CD4-positive, alpha-beta T cell treated with Interleukin-4 for 1 hour (primary cell): ENCODE measurements at regions not wholly inside any gene's neighbourhood (a gene's known extent, or its start where the extent isn't known, plus 50 kb on each side); places are given as distances from the start of the nearest gene placed in this dataset.
"Not testable (repeated sequence)": the region's sequence is repeated elsewhere in the genome, so short reads cannot be mapped to it uniquely, and the experiment has no call there.

Experiments used
- DNase-seq, 2 donors: peaks; one replicate each; pipeline ENCODE4 v3.0.0-alpha.2; 2020 to 2022

DNA sequence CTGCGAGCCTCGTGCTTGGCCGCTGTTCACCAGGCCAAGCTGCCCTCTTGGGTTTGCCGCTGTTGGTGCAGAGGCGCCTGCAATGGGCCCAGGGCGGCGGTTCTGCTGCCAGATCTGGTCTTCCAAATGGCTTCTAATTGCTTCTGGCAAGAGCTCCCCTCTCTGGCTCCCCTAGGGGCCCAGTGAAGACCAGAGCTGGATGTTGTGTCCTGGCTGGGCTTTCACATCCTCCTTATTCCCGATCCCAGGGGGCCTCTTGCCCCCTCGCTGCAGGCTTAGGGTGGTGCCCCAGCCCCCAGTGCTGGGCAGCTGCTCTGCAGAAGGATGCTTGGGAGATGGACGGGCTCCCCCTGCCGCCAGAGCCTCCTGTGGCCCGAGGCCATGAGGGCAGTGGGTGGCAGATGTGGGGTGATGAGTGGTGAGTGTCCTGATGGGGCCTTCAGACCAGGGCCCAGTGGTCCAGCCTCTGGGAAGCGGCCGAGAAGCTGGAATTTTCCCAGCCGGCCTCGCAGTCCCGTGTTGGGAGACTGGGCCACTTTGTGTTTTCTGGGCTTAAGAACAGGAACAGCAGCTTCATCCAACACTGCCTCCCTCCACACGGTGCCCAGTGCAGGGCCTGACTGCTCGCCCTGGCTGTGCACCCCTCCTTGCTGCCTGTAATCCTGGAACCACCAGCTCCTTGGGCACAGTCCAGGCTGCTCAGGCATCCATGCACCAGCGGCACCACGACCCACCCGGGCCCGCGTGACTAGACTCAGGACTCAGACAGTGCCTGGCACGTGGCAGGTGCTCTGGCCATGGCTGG lies 194.8 kb downstream of the LAT start:
- DNase-seq = not testable (repeated sequence)

DNA sequence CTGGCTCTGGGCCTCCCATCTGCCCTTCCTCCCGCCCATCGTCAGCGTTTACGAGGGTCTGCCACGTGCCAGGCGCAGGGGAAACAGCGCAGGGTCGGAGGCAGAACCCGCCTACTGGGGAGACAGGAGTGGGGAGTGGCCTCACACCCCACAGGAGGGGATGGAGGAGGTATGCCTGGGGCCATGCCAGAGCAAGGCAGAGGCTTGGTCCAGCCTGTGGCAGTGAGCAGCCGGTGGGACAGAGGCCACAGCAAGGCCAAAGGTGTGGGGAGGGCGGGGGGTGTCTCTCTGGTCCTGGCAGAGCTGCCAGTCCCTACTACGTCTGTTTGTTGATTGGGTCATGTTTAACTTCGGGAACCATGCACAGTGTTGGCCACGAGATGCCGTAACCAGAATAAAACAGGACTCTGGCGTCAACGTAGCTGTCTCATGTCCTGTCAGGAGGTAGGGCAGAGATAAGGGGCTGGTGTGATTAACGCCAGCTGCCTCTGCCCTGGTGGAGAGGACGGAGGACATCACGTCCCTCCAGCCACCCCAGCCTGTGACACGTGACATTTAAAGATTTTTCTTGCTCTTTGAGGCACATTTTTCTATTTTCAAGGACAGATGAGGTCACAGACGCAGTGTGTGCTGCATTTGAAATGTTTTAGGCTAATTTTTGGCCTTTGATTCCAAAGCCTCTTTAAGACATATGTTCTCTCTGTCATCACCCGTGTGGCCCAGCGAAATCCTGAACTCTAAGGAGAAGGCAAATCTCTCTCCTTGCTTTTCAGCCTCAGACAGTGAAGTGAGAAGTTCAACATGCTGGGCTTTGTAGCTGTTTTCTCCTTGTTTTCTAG lies 193.3 kb downstream of the LAT start:
- DNase-seq = not testable (repeated sequence)

DNA sequence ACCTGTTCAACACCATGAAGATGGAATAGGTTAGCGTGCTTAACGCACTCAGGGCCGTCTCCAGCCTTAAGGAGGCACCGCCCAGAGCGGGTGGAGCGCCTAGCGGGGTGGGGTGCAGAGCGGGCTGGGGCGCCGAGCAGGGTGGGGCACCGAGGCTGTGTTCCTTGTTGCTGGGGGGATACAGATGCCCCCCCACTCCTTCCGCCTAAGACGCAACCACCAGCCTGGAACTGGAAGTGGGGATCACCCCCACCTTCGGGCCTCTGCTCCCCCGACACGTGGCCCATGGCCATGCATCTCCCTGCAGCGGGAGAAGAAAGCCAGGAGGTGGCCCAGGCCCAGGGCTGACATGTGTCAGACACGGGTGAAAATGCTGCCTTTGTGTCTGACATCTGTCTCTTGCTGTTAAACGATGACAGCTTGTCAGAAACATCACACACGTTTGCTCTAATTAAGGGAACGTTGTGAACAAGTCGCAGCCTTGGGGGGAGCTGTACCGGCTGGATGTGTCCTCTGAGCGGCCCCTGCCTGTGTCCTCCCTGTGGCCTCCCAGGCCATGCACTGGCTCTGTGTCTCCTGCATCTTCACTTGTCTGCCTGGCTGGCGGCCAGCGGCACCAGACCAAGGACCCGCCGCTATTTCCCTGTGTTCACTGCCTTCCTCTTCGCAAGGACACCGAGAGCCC lies 192.5 kb downstream of the LAT start:
- DNase-seq = not testable (repeated sequence)

DNA sequence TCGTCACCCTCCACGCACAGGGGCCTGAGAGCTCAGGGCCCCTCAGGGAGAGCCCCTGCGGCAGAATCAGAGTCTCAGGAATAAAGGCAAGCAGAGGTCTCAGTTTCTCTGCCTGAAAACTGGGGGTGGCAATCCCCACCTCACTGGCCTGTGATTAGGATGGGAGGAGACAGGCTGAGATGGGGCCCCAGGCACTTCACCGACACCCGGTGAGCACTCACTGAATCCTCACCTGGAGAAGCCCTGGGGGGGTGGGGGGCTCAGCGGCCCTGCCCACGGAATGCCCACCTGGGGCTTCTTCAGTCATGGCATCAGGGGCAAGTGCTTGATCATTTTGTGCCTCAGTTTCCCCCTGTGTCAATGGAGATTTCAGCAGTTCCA lies 192.0 kb downstream of the LAT start:
- DNase-seq = not testable (repeated sequence)

DNA sequence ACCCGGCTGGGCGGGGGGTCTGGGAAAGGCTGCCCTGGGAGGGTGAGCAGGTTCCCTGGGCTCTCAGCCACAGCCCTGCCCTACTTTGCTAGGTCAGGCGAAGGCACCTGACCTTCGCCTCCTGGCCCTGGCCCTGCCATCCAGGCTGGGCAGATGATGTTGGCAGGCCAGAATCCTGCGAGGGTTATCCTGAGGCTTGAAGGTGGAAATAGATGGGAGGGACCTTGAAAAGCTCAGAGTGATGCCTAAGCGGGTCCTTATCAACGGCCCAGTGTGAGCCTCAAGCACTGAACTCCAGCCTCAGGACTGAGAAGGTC lies 191.3 kb downstream of the LAT start:
- DNase-seq = not testable (repeated sequence)

DNA sequence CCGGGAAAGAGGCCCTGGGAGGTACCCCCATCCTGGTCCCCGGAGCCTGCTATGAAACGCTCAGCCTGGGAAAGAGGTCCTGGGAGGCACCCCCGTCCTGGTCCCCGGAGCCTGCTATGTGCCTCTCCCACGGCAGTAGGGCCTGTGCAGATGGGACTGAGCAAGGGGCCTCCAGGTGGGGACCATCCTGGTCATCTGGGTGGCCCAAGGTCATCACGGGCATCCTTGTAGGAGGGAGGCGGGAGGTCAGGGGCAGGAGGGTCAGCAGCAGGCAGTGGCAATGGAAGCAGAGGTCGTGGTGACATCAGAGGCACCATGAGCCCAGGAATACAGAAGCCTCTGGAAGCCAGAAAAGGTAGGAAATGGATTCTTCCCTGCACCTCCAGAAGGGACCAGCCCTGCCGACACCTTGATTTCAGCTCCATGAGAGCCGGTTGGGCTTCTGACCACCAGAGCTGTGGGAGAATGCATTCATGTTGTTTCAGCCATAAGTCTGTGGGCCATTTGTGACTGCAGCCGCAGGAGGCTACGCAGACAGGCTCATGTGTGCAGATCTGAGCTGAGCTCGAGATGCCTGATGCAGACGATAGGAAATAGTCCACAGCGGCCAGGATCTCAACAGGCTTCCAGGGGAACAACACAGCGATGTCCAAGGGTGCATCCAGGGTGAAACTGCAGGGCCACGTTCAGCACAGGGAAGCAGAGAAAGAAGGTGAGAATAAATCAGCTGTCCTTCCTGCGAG lies 190.7 kb downstream of the LAT start:
- DNase-seq = not testable (repeated sequence)

DNA sequence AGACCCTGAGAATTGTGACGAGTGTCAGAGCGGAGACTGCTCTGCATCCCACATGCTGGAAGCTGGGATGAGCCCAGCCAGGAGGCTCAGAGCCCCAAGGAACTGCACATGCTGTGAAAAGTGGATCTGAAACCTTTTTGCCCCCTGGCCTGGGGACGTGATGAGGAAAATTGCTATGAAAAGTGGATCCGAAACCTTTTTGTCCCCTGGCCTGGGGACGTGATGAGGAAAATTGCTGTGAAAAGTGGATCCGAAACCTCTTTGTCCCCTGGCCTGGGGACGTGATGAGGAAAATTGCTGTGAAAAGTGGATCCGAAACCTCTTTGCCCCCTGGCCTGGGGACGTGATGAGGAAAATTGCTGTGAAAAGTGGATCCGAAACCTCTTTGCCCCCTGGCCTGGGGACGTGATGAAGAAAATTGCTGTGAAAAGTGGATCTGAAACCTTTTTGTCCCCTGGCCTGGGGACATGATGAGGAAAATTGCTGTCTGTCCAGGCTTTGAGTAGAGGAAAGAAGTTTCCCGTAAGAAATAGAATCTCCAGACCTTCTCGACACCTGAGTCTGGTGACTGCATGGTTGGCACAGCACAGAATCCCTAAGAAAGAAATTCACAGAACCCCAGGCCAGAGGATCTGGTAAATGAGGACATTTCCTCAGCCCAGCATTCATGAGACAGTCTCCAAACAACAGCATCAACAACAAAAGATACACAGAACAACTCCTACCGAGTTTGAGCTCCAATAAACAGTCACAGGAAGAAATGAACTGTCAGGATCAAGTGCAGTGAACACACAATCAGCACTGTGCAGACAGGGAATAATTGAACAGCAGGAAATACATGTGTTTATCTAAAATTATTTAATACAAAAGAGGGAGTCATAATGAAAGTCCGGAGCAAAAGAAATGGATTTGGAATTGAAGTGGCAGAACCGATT lies 188.8 kb downstream of the LAT start:
- peak; percentile 19 to 34 for DNase-seq

DNA sequence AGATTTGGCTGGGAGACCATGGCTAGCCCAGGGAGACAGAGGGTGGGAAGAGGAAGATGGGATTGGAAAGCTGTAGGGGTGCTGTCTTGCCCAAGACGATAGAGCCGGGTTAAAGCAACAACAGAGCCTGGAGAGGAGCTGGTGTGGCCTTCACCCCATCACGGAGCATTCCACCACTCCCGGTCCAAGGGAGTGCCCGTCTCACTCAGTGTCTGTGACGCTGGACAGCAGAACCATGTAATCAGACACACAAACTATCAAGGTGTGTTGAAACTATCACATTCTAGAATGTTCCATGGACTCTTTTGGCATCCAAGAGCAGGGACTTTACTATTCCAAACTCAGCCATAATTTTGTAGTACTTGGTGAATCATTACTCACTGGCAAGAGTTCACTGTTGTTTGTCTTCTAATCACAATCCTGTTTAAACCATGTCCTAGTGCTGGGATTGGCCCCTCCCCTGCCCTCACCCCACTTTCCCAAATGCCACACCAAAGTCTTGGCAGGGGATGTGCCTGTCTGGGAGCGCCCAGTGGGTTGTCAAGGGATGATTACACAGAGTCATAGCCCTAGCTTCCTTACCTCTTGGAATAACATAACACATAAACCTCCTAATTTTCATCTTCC lies 187.4 kb downstream of the LAT start:
- DNase-seq = not testable (repeated sequence)

DNA sequence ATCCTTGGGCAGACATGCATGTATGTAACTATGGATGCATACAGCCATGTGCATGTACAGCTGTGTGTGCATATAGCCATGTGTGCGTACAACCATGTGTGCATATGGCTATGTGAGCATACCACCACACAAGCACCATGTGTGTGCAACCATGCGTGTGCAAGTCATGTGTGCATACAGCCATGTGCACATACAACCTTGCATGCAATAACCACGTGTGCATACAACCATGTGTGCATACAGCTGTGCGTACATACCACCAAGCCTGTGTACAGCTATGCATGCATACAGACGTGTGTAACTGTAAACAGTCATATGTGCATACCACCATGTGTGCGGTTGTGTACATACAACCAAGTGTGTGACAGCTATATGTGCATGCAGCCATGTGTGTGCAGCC lies 186.4 kb downstream of the LAT start:
- not testable (repeated sequence) for DNase-seq

DNA sequence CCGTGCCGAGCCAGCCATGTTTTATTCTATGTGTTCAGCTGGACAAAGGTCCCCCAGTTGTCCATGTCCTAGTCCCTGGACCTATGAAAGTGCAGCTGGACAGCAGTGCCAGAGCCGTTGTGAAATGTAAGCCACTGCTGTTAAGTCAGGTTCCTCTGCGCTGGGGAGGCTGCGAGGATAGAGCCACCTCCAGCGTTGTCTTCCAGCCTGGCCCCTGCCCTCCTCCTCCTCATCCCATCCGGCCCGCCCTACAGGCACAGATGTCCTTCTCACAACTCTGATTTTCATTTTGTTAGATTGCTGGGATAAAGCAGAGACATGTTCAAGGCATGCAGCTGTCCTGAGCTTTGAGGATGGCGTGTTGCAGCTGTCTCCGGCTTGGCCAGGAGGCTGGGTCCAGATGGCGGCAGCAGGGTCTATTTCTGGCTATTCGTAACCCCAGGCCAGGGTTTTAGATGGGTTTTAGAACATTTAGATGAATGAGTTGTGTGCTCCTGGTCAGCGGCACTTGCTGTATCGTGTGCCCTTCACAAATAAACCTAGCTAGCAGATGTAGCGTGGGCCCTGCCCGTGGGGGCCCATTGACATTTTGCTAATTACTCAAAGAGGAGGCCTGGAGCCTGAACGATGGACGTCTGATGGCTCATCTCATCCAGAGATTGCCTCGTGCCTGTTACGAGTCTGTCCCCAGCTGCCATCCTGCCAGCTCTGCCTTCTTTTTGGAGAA lies 185.7 kb downstream of the LAT start:
- not testable (repeated sequence) for DNase-seq

DNA sequence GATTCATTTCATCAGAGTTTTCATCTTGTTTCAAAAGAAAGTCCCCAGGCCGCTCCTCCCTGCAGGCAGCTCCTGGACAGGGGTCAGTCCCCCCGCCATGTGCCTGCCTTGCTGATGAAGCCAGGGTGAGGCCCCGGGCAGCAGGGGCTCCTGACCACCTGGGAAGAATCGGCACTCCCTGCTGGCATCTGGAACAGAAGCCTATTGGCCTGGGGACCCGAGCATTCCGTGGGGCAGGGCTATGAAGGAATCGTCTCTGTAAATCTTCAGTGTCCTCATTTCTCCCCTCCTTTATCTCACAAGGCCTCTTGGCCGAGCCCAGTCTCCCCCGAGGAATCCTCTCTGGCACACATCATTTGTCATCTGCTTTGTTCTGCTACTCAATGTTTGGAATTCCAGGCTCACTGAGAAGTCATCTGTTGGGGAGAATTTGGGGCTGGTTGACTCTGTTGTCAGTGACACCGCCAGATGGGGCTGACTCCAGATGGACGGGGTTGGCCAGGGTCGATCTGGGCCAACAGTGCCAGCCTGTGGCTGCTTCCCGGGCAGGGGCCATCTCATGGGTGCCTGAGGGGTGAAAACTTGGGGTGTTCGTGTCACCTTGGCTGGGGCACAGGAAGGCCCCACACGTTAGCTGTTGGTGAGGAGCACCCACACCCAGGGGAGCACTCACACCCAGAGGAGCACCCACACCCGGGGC lies 184.6 kb downstream of the LAT start:
- DNase-seq = not testable (repeated sequence)

DNA sequence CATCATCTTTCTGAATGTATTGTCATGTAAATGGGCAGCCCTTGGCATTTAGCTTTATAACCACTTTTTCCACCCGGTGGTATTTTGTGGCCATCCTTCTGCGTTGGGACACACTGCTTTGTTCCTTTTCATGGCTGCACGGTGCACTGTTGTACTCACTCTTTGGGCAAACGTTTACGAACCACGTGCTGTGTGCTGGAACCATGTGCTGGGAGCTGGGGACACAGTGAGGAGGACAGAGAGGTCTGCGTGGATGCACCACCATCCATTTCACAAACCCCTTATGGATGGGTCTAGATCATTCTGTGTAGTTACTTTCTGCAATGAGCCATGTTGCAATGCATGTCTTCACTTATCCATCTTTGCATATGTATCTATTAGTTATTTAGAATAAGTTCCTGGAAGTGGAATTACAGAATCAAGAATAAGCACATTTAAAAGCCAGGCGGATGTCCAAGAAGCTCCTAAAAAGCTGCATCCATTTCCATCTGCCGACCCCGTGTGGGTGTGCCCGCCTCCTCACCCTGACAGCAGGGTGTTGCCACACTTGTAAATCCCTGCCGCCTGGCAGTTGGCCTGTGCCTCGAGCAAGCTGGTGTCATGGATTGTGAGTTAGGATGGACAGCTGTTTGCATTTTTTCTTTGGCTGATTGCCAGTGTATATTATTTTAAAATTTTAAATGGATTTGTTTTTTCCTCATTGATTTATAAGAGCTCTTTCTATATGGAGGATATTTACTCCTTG lies 183.8 kb downstream of the LAT start:
- not testable (repeated sequence) for DNase-seq

DNA sequence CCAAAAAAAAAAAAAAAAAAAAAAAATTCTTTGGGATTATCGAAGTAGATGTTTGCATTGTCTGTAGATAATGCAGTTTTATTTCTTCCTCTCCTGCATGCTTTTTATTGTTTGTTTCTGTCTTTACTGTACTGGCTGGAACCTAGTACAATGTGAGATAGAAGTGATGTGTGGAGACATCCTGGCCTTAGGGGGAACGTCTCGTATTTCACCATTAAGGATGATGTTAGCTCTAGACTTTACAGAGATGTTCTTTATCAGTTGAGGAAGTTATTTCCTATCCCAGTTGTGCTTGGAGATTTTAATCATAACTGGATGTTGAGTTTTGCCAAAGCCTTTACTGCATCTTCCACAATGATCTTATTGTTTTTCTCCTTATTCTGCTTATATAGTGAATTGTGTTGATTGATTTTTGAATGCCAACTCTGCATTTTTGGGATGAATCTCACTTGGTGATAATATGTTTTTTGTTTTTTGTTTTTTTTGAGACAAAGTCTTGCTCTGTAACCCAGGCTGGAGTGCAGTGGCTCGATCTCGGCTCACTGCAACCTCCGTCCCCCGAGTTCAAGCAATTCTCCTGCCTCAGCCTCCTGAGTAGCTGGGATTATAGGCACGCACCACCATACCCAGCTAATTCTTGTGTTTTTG lies 179.7 kb downstream of the LAT start:
- DNase-seq = not testable (repeated sequence)

DNA sequence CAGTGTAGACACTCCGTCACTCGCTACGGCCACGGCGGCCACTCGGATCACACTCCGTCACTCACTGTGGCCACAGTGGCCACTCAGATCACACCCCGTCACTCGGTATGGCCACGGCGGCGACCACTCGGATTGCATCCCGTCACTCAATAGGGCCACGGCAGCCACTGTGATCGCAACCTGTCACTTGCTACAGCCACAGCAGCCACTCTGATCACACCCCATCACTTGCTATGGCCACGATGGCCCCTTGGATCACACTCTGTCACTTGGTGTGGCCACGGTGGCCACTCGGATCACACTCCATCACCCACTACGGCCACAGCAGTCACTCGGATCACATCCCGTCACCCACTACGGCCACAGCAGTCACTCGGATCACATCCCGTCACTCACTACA lies 175.3 kb downstream of the LAT start:
- not testable (repeated sequence) for DNase-seq

DNA sequence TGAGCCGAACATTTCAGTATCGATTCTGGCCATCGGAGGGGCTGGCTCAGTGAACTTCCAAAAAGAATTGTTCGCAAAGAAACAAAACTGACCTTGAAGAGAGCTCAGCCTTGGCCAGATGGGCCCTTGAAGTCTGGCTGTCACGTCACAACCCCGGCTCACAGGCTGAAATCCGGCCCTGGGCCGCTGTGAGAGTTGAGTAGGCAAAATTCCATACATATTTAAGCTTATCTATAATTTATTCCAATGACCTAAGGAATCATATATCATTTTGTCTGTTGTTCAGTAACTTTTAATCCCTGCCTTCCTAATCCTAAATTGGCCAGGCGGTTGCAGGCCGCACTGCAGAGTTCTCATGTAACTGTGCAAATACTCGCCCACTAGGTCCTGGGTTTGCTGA lies 174.8 kb downstream of the LAT start:
- not testable (repeated sequence) for DNase-seq

DNA sequence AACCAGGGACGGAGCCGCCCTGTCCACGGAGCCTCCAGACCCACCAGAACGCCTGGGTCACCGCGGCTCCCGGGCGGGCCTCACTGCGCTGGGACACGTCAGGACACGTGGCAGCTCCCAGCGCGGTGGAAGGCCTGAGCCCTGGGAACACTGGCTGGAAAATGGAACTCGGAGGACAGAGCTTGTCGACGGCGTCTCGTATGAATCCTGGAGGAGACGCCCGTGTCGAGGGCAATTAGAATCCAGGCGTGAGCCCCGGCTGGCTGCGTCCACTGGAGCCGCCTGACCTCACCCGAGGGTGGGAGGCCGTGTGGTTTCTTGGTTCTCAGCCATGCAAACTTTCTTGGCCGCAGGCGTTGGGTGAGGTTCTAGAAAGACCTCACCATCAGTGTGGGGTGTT lies 173.9 kb downstream of the LAT start:
- DNase-seq = no peak

DNA sequence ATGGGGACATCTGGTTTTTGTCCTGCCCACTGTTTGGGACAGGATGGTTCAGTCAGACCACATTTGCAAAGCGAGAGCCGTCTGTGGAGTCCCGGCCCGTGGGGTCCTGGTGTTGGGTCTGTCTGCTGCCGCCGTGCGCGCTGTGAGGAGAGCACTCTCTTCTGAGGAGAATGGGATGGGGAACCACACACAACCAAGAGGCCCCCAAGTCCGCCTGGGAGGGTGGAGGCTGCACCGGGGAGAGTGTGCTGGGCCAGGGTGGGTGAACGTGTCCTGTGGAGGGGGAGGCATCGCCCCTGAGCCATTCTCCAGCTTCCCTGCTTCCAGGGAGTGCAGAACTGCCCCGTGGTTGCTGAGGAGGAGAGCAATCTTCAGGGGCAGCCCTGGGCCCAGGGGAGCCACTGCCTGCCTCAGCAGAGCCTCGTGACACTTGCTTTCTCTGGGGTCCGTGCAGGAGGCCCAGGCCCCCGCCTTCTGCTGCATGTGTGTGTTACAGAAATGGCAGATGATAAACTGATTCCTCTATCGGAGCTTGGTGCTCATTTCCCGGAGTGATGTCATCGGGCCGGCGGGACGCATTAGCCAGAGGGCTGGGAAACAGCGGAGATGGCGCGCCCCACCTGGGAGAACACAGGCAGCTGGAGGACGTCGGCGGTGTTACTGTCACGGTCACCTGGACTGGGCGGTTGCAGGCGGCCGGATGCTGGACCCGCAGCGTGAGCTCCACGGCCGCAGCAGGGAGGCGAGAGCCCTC lies 173.4 kb downstream of the LAT start:
- not testable (repeated sequence) for DNase-seq
